UCSD-AML1 (cell line): ENCODE measurements at regions not wholly inside any gene's neighbourhood (a gene's known extent, or its start where the extent isn't known, plus 50 kb on each side); places are given as distances from the start of the nearest gene placed in this dataset.
A peak's percentile ranks its signal among the peaks of the same experiment; 100 is the strongest.
"Not testable (repeated sequence)": the region's sequence is repeated elsewhere in the genome, so short reads cannot be mapped to it uniquely, and the experiment has no call there.

ENCODE experiments used
- DNase-seq: peaks from one replicate; lab custom pipeline; 2025; ENCODE audit not compliant: unreplicated experiment; lab: John Stamatoyannopoulos, UW

DNA sequence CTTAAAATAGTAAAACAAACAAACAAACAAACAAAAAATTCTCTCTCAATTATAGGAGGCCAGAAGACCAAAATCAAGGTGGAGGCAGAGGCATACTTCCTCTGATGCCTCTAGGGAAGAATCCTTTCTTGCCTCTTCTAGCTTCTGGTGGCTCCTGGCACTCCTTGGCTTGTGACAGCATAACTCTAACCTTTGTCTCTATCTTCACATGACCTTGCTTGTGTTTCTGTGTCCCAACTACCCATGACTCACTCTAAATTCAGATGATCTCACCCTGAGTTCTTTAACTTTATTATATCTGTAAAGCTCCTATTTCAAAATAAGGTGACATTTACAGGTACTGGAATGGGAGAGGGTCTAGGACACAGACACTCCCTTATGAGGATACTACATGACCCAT is 88.3 kb upstream of the ANTXRL start:
- DNase-seq = no peak

GRCh38 chr10:46202405-46202804 is 84.4 kb upstream of the ANTXRL start:
- DNase-seq = not testable (repeated sequence)

- DNase-seq = not testable (repeated sequence)
These were observed 82.2 kb upstream of the ANTXRL start for GRCh38 chr10:46204482-46205102.

- not testable (repeated sequence) for DNase-seq
These were observed 76.4 kb upstream of the ANTXRL start for GRCh38 chr10:46210427-46210826.

DNA sequence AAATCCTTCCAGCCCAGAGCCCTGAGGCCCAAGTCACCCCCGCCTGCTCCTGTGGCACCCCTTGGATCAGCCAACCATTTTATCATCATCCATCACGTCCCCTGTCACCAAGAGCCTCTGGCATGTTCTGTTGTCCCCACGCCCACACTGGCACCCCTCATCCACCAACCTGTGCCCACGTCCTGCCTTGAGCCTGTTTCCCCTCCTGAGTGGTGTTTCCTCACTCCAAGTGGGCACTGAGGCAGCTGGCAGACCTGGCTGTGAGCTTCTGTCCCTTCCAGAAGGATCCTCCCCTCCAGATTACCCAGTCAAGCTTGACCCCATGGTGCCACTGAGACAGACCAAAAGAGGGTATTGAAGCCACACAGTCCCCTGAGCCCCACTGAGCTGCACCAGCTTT is 71.4 kb upstream of the ANTXRL start:
- no peak for DNase-seq

GRCh38 chr10:46216003-46216634 is 70.7 kb upstream of the ANTXRL start:
- DNase-seq = no peak

DNA sequence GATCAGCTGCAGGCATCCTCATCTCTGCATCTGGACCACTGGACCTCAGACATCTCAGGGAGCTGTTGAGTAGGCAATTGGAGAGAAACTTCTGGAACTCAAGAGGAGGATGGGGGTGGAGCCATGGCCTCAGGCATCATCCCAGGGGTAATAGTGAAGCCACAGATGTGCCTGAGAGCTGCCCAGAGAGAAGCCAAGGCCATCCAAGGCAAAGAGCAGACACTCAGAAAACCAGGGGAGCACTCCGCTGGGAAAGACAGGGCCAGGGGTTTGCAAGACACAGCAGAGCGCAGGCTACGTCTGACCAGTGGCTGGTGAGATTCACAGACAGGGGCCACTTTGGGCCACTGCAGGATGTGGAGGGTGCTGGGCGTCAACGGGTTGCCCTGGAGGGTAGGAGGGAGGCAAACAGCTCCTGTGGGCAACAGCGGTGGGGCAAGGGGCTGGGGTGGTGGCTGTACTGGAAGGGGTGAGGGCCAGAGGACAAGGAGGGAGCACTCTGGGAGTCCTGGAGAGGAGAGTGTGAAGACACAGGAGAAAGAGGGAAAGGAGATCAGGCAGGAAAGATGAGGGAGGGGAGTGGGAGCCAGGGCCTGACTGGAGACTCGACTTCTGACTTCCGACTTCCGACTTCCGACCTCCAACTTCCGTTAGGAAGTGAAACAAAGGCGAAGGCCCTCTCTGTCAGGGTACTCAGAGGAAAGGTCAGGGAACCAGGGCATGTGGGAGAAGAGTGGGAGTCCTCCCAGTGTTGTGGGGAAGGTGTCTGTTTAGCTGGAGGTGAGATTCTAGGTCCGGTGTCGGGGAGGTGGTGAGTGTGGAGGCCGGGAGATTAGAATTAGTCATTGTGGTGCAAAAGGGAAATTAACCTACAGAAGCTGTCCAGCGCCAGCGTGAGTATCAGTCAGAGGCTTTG is 69.7 kb upstream of the ANTXRL start:
- DNase-seq = peak; percentile 46

GRCh38 chr10:46217752-46218453 is 68.9 kb upstream of the ANTXRL start:
- no peak for DNase-seq

DNA sequence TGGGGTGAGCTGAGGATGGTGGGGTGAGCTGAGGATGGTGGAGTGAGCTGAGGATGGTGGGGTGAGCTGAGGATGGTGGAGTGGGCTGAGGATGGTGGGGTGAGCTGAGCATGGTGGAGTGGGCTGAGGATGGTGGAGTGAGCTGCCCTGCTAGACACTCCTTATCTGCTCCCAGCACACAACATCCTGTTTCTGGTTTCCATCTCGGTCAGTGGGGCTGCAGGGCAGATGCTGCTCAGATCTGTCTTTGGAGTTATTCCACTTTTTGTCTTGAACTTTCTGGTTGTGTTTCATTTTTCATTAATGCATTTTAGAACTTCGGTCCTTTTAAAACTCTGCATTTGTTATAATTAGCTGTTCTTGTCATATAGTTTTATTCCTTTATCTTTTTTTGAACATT is 67.9 kb upstream of the ANTXRL start:
- peak; percentile 42 for DNase-seq

GRCh38 chr10:46219431-46219990 is 67.3 kb upstream of the ANTXRL start:
- DNase-seq = not testable (repeated sequence)

DNA sequence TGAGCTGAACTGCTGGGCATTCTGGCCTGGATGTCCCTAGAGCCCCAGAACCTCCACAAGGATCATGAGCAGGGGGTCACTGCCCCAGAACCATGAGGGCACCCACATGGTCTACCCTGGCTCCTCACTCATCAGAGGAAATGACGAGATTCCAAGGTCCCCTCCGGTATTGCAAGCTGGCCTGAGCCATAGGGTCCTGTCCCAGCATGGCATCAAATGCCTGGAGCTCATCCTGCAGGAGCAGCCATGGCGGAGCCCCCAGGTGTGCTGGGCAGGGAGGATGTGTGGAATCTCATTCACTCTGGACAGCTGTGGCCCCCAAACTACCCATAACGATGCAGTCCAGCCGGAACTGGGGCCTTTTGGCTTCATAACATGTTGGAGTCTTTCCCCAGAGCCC is 66.6 kb upstream of the ANTXRL start:
- DNase-seq = no peak

- DNase-seq = no peak
These were observed 65.8 kb upstream of the ANTXRL start for GRCh38 chr10:46220872-46221538.

DNA sequence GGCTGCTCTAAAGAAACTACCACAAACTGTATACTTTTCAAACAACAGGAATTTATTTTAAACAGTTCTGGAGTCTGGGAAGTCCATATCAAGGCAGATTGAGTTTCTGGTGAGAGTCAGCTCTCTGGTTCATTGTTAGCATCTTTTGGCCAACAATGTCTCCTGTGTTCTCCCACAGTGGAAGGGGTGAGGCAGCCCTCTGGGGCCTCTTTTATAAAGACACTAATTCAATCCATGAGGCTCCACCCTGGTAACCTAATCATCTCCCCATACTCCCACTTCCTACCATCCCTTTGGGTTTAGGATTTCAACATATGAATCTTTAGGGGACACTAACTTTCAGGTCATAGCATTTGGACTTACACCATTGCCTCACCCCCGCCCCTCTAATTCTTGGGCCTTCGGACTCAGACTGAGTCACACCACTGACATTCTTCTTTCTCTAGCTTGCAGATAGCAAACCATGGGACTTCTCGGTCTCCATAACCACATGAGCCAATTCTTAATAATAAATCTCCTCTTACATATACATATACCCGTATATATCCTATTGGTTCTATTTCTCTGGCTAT is 64.3 kb upstream of the ANTXRL start:
- DNase-seq = no peak

DNA sequence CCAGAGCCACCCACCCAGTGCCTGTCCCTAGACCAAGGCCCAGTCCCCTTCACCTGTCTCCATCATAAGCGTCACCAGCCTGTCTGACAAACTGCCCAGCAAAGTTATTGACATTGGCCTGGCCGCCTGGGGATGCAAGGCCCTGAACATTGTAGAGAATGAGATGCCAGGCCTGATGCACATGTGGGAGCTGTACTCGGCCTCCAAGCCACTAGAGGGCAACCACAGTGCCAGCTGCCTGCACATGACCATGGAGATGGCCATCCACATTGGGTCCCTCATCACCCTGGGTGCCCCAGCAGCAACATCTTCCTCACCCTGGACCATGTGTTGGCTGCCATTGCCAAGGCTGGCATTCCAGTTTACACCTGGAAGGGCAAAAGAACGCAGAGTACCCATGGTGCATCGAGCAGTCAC is 63.7 kb upstream of the ANTXRL start:
- DNase-seq = no peak

DNA sequence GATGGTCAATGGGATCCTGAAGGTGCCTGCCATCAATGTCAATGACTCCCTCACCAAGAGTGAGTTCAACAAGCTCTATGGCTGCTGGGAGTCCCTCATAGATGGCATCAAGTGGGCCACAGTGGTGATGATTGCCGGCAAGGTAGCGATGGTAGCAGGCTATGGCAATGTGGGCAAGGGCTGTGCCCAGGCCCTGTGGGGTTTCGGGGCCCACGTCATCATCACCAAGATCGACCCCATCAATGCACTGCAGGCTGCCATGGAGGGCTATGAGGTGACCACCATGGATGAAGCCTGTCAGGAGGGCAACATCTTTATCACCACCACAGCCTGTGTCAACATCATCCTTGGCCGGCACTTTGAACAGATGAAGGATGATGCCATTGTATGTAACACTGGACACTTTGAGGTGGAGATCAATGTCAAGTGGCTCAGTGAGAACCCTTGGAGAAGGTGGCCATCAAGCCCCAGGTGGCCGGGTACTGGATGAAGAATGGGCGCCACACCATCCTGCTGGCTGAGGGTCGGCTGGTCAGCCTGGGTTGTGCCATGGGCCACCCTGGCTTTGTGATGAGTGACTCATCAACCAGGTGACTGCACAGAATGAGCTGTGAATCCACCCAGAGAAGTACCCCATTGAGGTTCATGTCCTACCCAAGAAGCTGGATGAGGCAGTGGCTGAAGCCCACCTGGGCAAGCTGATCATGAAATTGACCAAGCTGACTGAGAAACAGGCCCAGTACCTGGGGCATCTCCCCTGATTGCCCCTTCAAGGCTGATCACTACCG is 63.0 kb upstream of the ANTXRL start:
- no peak for DNase-seq

DNA sequence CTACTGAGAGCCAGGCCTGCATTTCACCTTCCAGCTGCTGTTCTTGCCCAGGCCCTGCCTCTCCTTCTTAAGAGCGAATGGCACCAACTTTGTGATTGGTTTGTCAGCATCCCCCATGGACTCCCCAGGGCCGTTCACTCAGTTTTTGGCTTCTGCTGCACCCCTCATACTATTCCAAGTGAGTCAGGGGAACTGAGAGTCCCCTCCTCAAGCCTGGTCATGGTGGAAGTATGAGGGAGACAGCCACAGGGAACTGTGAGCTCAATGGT is 62.4 kb upstream of the ANTXRL start:
- DNase-seq = no peak

DNA sequence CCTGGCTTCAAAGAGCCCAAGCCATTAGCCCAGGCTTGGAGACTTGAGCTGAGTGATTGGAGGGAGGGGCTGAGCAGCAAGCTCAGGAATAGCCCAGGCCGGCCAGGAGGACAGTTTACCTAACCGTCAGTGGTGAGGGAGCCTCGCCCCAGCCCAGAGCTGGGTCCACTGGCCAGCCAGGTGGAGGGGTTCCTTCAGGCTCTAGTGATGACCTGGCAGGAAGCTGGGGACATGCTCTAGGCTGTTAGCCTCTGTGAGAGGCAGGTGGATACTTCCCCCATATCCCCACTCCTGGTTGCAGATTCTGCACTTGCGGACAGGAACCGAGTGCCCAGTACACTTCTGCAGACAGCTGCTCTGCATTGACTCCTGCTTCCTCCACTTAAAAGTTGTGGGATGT is 61.2 kb upstream of the ANTXRL start:
- DNase-seq = no peak

GRCh38 chr10:46226232-46226631 is 60.6 kb upstream of the ANTXRL start:
- no peak for DNase-seq

DNA sequence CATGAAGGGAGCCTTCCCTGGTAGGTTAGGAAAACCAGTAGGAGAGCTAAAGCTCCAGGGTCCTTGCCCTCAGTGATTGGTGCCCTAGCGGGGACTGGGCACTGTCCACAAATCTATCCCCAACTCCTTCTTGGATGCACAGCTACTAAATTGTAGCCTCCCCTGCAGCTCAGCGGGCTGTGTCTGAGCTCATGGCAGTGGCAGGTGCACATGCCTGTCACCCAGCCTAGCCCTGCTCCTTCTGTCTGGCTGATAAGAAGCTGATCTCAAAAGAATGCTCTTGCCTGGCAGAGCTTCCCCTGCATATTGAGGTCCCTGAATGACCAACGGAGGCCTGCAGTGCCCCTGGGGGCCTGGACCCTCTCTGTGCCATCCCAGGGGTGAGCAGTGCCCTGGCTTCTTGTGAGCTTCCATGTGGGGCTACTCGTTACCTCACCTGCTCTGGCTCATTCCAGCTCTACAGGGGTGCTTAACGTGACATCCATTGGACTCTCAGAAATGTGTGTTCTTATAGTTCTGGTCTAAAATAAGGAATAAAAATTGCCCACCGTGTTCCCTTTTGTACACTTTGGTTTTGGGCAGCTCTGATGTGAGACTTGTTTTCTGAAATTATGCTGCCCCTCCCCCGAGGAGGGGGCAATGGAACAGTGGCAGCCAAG is 59.8 kb upstream of the ANTXRL start:
- no peak for DNase-seq
